Bronchial epithelial cell (primary cell): ENCODE measurements at regions not wholly inside any gene's neighbourhood (a gene's known extent, or its start where the extent isn't known, plus 50 kb on each side); places are given as distances from the start of the nearest gene placed in this dataset.
A peak's percentile ranks its signal among the peaks of the same experiment; 100 is the strongest.

Source experiments
- DNase-seq: peaks from one replicate; pipeline ENCODE4 v3.0.0-alpha.2; 2010; ENCODE audit warnings: low read depth
- FAIRE-seq: peaks from 2 replicates; lab custom pipeline; 2011; peaks lifted over from hg19 to GRCh38; lab: Jason Lieb, UNC
- H3K27me3 ChIP-seq: 2 replicates; pipeline ENCODE4 v1.5.1; 2011; ENCODE audit warnings: low read length; ENCODE audit not compliant: control insufficient read depth, insufficient read depth
- H3K36me3 ChIP-seq: 2 replicates; pipeline ENCODE4 v1.5.1; 2011; ENCODE audit warnings: low read length; ENCODE audit not compliant: control insufficient read depth, insufficient read depth
- H3K4me3 ChIP-seq: 2 replicates; pipeline ENCODE4 v1.5.1; 2011; ENCODE audit warnings: mild to moderate bottlenecking, low read depth, low read length, control low read depth
- TF ChIP-seq, protein P1 (sequence below): IDR thresholded peaks from 2 replicates; pipeline ENCODE4 v1.5.1; 2011; ENCODE audit warnings: mild to moderate bottlenecking, moderate library complexity, low read length, control low read depth, inconsistent platforms; ENCODE audit not compliant: insufficient read depth, severe bottlenecking

DNA sequence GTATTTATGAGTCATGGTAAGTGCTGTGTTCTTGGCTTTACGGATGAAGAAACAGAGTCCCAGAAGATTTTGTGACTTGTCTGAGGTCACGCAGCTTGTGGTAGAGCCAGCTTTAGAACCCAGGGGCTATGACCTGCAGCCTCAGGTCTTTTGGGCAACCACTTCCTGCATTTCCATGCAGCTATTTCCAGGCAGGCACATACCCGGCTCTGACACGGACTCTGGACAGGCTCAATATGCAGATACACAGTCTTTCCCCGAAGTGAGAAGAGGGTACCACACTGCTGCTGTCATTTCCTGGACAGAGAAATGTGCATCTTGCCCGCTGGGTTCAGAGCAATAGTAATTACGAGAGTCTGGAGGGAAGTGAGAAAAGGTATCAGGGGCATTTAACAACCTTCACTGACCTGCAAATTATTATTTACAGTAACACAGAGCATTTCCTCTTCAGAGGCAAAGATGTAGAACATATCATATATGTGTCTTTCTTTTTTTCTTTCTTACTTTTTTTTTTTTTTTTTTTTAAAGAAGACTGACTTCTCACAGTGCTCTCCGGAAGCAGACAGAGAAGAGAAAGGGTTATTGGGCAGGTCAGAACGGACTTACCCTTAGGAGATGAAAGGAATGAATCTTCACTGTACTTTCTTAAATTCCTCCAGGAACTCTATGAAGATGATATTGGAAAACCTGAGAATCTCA, 185.1 kb downstream of the CLIC5 start:
- no peak for FAIRE-seq
- TF ChIP-seq, protein P1, sequence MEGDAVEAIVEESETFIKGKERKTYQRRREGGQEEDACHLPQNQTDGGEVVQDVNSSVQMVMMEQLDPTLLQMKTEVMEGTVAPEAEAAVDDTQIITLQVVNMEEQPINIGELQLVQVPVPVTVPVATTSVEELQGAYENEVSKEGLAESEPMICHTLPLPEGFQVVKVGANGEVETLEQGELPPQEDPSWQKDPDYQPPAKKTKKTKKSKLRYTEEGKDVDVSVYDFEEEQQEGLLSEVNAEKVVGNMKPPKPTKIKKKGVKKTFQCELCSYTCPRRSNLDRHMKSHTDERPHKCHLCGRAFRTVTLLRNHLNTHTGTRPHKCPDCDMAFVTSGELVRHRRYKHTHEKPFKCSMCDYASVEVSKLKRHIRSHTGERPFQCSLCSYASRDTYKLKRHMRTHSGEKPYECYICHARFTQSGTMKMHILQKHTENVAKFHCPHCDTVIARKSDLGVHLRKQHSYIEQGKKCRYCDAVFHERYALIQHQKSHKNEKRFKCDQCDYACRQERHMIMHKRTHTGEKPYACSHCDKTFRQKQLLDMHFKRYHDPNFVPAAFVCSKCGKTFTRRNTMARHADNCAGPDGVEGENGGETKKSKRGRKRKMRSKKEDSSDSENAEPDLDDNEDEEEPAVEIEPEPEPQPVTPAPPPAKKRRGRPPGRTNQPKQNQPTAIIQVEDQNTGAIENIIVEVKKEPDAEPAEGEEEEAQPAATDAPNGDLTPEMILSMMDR, result no peak
- DNase-seq, result peak; percentile 46
- Histone ChIP-seq H3K36me3 (no peaks in the 10 kb centered on the region), H3K4me3 (no peak overlapping the region), H3K27me3 (no peaks in the 10 kb centered on the region)

DNA sequence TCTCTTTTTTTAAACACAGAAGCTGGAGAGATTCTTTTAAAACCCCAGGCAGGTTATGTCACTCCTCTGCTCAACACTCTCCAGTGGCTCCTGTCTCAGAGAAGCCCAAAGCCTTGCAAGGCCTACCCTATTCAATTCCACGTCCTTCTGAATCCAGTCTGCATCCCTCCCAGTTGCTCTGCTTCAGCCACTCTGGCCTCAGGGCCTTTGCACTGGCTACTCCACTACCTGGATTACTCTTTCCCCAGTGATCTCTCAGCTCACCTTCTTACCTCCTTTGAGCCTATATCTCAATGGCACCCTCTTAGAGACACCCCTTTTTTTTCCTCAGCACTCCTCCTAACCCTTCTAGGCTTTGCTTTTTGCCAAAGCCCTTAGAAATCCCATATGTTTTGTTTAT, 185.8 kb downstream of the CLIC5 start:
- FAIRE-seq (no peak), DNase-seq (no peak)
- H3K27me3 ChIP-seq, result no peaks in the 10 kb centered on the region
- TF ChIP-seq, protein P1, result no peak
- no peaks in the 10 kb centered on the region for H3K36me3 ChIP-seq
- no peak overlapping the region for H3K4me3 ChIP-seq

DNA sequence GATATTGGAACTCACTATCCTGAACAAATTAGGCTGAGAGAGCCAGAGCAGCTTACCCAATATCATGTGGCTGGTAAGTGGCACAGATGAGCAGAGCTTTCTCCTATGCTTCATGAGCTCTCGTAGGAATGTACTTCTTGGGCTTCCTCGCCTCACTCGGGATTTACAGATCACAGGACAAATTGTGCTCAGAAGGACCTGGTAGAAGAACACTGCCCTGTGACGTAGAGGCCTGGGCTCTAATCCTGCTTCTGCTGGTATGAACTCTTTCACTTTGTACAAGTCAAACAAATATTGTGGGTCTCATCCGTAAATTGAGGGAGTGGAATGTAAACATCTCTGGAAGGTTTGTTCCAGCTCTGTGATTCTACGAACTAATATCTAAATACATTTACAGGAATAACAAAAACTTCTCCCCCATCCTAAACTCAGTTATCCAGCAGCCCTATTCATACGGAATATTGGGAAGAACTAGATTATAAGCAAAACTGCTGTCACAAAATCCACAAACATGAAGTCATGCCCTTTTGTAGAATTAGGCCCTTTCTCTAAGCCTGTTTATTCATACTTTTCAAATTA, 187.6 kb downstream of the CLIC5 start:
- Histone ChIP-seq H3K27me3 (peaks cover 1% of the 10 kb centered on the region), H3K36me3 (no peaks in the 10 kb centered on the region), H3K4me3 (no peak overlapping the region)
- FAIRE-seq (no peak), DNase-seq (no peak)
- TF ChIP-seq, protein P1, result no peak

DNA sequence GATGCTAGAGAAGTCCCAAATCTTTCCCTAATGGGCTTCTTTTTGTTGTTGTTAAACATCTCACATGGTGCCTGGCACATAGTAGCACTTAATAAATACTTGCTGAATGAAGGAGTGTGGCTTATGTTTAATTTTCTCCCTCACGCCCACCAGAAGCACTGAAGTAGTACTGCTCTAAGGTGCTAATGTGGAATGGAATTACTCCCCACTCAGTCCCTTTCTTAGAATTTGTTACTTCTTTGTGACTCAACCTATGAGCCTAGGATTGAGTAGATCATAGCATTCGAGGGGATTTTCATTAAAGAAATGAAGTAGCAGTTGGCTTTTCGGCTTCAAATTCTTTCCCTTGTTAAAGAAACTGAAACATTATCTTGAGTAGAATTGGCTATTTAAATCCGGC, 192.8 kb downstream of the CLIC5 start:
- Histone ChIP-seq H3K27me3 (peaks cover 1% of the 10 kb centered on the region), H3K4me3 (no peak overlapping the region), H3K36me3 (no peaks in the 10 kb centered on the region)
- FAIRE-seq (no peak), DNase-seq (no peak)
- TF ChIP-seq, protein P1, result no peak

DNA sequence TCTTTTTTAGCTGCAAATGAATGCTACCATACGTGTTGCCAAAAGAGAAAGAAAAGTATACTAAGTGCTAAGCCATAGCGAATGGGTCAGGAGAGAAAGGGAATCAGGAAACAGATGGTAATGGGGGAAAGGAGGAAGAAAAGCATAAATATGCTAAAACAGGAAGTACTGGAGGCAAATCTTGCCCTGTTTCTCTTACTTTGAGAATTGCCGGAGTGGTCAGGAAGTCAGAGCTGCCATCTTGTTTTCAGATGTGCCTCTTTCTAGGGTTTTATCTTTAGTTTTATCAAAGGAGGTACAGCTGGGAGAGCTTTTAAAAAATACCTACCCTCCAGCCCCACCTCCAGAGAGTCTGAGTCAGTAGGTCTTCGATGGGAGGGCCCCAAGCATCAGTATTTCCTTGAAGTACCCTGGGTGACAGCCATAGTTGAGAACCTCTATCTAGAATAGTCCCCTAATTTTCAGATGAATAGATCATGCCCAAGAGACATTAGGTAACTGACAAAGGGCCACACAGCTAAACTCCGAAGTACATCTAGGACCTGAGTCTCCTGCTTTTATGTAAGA, 193.3 kb downstream of the CLIC5 start:
- Histone ChIP-seq H3K4me3 (no peak overlapping the region), H3K27me3 (peaks cover 1% of the 10 kb centered on the region), H3K36me3 (no peaks in the 10 kb centered on the region)
- TF ChIP-seq, protein P1, result no peak
- DNase-seq (no peak), FAIRE-seq (no peak)

DNA sequence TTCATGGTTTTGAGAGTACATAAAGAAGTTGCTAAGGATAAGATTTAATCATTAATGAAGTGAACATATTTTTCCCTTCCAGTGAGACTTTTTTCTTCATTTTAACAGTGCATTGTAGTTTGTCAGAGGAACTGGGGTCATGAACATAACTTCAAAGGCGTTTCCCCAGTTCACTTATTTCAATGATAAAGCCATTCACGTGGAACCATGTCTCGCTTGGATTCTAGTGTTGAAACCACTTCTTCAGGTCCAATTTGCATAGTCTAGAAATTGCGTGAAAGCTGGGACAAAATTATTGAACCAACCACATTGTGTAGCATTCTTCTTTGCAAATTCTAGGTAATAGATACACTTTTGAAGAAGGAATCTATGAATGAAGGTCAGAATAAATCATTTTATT, 197.0 kb downstream of the CLIC5 start:
- H3K4me3 ChIP-seq, result no peak overlapping the region
- peaks cover 1% of the 10 kb centered on the region for H3K27me3 ChIP-seq
- TF ChIP-seq, protein P1, result no peak
- no peaks in the 10 kb centered on the region for H3K36me3 ChIP-seq
- DNase-seq, result no peak
- FAIRE-seq, result no peak
